ENCODE measurements at regions not wholly inside any gene's neighbourhood (a gene's known extent, or its start where the extent isn't known, plus 50 kb on each side); places are given as distances from the start of the nearest gene placed in this dataset.

DNA sequence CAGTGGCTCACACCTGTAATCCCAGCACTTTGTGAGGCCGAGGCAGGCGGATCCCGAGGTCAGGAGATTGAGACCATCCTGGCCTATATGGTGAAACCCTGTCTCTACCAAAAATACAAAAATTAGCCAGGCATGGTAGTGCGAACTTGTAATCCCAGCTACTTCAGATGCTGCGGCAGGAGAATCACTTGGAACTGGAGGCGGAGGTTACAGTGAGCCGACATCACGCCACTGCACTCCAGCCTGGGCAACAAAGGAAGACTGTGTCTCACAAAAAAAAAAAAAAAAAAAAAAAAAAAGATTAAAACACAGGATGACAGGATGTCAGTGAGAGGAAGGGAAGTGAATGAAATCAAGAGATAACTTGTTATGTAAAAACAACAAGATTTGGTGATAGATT is 1158.5 kb downstream of the PCDH9 start:
- intact Hi-C loops (cut with DNase I) = no loop called here
- TF ChIP-seq, protein P1, sequence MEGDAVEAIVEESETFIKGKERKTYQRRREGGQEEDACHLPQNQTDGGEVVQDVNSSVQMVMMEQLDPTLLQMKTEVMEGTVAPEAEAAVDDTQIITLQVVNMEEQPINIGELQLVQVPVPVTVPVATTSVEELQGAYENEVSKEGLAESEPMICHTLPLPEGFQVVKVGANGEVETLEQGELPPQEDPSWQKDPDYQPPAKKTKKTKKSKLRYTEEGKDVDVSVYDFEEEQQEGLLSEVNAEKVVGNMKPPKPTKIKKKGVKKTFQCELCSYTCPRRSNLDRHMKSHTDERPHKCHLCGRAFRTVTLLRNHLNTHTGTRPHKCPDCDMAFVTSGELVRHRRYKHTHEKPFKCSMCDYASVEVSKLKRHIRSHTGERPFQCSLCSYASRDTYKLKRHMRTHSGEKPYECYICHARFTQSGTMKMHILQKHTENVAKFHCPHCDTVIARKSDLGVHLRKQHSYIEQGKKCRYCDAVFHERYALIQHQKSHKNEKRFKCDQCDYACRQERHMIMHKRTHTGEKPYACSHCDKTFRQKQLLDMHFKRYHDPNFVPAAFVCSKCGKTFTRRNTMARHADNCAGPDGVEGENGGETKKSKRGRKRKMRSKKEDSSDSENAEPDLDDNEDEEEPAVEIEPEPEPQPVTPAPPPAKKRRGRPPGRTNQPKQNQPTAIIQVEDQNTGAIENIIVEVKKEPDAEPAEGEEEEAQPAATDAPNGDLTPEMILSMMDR (IDR thresholded peaks at IDR 0.05) = no peak
- Histone ChIP-seq H3K4me1 (no peaks in the 10 kb centered on the region), H3K27me3 (ENCODE audit: insufficient read depth in 3 of 3, low read length in 2 of 3) (no peaks in the 10 kb centered on the region), H3K9me3 (no peaks in the 10 kb centered on the region), H3K27ac (no peak overlapping the region), H3K4me3 (no peak overlapping the region), H3K36me3 (ENCODE audit: insufficient read depth in 1 of 2, low read depth in 1 of 2) (no peaks in the 10 kb centered on the region)
- WGBS, 3 donors = 87 to 95% (median 89%) methylated on average over 8 of the region's 8 CpGs
- DNase-seq (no peak), ATAC-seq (no peak)

DNA sequence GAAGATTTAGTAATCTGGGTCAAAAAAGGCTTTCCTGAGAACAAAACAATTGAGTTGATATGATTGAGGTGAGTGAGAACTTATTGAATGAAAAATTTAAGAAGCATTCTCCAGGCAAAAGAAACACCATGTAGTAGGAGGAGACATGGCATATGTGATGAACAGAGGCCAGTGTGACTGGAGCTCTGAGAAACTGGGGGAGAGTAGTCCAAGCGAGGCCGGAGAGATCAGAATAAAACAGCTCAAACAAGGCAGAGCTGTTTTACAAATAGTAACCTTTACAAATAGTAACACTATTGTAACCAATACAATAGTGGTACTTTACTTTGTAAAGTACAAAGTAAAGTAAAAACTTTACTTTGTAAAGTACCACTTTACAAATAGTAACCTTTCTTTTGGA is 1159.1 kb downstream of the PCDH9 start:
- H3K36me3 ChIP-seq (ENCODE audit: insufficient read depth in 1 of 2, low read depth in 1 of 2) = no peaks in the 10 kb centered on the region
- TF ChIP-seq, protein P1 (IDR thresholded peaks at IDR 0.05) = no peak
- DNase-seq = no peak
- 91 to 100% (median 94%) methylated on average over 2 of the region's 2 CpGs for WGBS, 3 donors
- no peak overlapping the region for H3K27ac ChIP-seq
- H3K9me3 ChIP-seq = no peaks in the 10 kb centered on the region
- H3K4me3 ChIP-seq = no peak overlapping the region
- H3K27me3 ChIP-seq (ENCODE audit: insufficient read depth in 3 of 3, low read length in 2 of 3) = no peaks in the 10 kb centered on the region
- no peak for ATAC-seq
- H3K4me1 ChIP-seq = no peaks in the 10 kb centered on the region
- intact Hi-C loops (cut with DNase I) = no loop called here

DNA sequence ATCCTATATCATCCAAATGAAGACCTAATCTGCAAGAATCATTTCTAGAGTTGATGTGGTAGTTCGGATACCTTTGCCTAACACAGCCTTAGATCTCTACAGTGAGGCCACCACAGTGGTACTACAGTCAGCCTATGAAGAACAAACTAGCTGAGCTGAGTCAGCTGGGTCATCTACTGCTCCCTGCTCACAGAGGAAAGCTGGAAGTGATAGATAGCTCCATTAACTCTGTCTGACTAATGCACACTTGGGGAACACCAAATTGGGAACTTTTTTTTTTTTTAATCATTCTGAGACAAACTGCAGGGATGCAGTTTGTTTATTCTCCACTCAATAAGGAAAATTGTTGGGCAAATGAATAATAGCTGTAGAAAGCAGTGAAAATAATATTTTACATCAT is 1160.6 kb downstream of the PCDH9 start:
- Histone ChIP-seq H3K36me3 (ENCODE audit: insufficient read depth in 1 of 2, low read depth in 1 of 2) (no peaks in the 10 kb centered on the region), H3K4me3 (no peak overlapping the region), H3K27ac (no peak overlapping the region), H3K4me1 (no peaks in the 10 kb centered on the region), H3K9me3 (no peaks in the 10 kb centered on the region), H3K27me3 (ENCODE audit: insufficient read depth in 3 of 3, low read length in 2 of 3) (no peaks in the 10 kb centered on the region)
- ATAC-seq = no peak
- TF ChIP-seq, protein P1 (IDR thresholded peaks at IDR 0.05) = no peak
- WGBS, 3 donors = 83 to 95% (median 87%) methylated on average over 1 of the region's 1 CpG
- no peak for DNase-seq
- intact Hi-C loops (cut with DNase I) = no loop called here

DNA sequence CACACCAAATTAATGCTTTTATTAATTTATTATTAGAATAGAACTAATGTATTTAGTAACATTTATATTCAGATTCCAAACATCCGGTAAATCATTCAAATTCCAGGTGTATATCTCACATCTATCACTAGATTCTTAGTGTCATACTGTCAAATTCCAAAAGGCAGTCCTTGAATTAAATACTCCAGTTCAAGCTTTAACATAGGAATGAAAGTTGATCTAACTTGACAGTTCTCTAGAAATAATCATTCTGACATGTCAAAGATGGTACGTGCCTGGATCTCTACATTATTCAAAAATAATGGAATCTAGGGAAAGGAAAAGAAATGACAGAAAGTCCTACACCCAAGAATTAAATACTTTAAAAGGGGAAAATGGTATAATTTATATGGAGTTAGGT is 1161.5 kb downstream of the PCDH9 start:
- no peak overlapping the region for H3K4me3 ChIP-seq
- TF ChIP-seq, protein P1 (IDR thresholded peaks at IDR 0.05) = no peak
- DNase-seq (no peak), ATAC-seq (no peak)
- H3K4me1 ChIP-seq = no peaks in the 10 kb centered on the region
- 45 to 69% (median 46%) methylated on average over 2 of the region's 2 CpGs for WGBS, 3 donors
- H3K27ac ChIP-seq = no peak overlapping the region
- intact Hi-C loops (cut with DNase I) = no loop called here
- H3K27me3 ChIP-seq (ENCODE audit: insufficient read depth in 3 of 3, low read length in 2 of 3) = no peaks in the 10 kb centered on the region
- H3K36me3 ChIP-seq (ENCODE audit: insufficient read depth in 1 of 2, low read depth in 1 of 2) = no peaks in the 10 kb centered on the region
- no peaks in the 10 kb centered on the region for H3K9me3 ChIP-seq

DNA sequence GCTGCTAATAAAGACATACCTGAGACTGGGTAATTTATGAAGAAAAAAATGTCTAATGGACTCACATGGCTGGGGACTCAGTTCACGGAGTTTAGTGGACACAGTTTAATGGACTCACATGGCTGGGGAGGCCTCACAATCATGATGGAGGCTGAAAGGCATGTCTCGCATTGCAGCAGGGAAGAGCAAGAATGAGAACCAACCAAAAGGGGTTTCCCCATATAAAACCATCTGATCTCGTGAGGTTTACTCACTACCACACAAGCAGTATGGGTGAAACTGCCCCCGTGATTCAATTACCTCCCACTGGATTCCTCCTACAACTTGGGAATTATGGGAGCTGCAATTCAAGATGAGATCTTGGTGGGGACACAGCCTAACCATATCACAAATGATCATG is 1181.2 kb downstream of the PCDH9 start:
- intact Hi-C loops (cut with DNase I) = no loop called here

More for the DNA sequence above, 1181.2 kb downstream of the PCDH9 start:
- DNase-seq = no peak
- ATAC-seq = no peak
- H3K4me1 ChIP-seq = no peaks in the 10 kb centered on the region
- no peaks in the 10 kb centered on the region for H3K9me3 ChIP-seq
- no peaks in the 10 kb centered on the region for H3K27me3 ChIP-seq (ENCODE audit: insufficient read depth in 3 of 3, low read length in 2 of 3)
- TF ChIP-seq, protein P1 (IDR thresholded peaks at IDR 0.05) = no peak
- no peak overlapping the region for H3K27ac ChIP-seq
- H3K4me3 ChIP-seq = no peak overlapping the region
- no peaks in the 10 kb centered on the region for H3K36me3 ChIP-seq (ENCODE audit: insufficient read depth in 1 of 2, low read depth in 1 of 2)
- WGBS, 3 donors = 69 to 86% (median 85%) methylated on average over 4 of the region's 4 CpGs

Data from psoas muscle (tissue), 7 donors.